Mesodermal cell (in vitro differentiated cells): ENCODE measurements at regions not wholly inside any gene's neighbourhood (a gene's known extent, or its start where the extent isn't known, plus 50 kb on each side); places are given as distances from the start of the nearest gene placed in this dataset.

Source experiments
- H3K27ac ChIP-seq: 2 replicates; pipeline ENCODE4 v1.7.0; 2013; ENCODE audit warnings: mild to moderate bottlenecking, low read depth, low read length, moderate library complexity; ENCODE audit not compliant: severe bottlenecking
- H3K36me3 ChIP-seq: 2 replicates; pipeline ENCODE4 v1.7.1; 2013; ENCODE audit warnings: mild to moderate bottlenecking, low read length, moderate library complexity; ENCODE audit not compliant: control insufficient read depth, insufficient read depth
- H3K4me1 ChIP-seq: one replicate; pipeline ENCODE4 v1.7.1; 2013; ENCODE audit warnings: mild to moderate bottlenecking, low read length; ENCODE audit not compliant: insufficient read depth, control insufficient read depth, poor library complexity, severe bottlenecking
- H3K4me3 ChIP-seq: 2 replicates; pipeline ENCODE4 v1.7.0; 2013; ENCODE audit warnings: low read length, control low read depth, mild to moderate bottlenecking; ENCODE audit not compliant: insufficient read depth, poor library complexity, severe bottlenecking; ENCODE audit errors: extremely low read depth
- H3K9me3 ChIP-seq: 2 replicates; pipeline ENCODE4 v1.7.1; 2013; ENCODE audit warnings: mild to moderate bottlenecking, low read length, moderate library complexity; ENCODE audit not compliant: control insufficient read depth
- WGBS, 2 experiments: methylation state at CpG; one replicate each; pipeline ENCODE4 v1.1.5; 2013; ENCODE audit warnings: missing lambda C conversion rate in 2 of 2; ENCODE audit not compliant: insufficient coverage in 2 of 2; 5-methylcytosine and 5-hydroxymethylcytosine counted together

- no peak overlapping the region for H3K4me3 ChIP-seq
- H3K36me3 ChIP-seq: no peaks in the 10 kb centered on the region
- 100% methylated on average over 1 to 2 of the region's 4 CpGs for WGBS, 2 experiments
- H3K4me1 ChIP-seq: peaks cover 7% of the 10 kb centered on the region
- no peaks in the 10 kb centered on the region for H3K9me3 ChIP-seq
- H3K27ac ChIP-seq: peak overlapping the region; percentile 55
These were observed 63.9 kb upstream of the GHITM start for GRCh38 chr10:84075226-84076046.

- H3K4me1 ChIP-seq: peaks cover 7% of the 10 kb centered on the region
- WGBS, 2 experiments: no CpG with 5 or more reads among the region's 1 CpG
- no peaks in the 10 kb centered on the region for H3K9me3 ChIP-seq
- no peak overlapping the region for H3K4me3 ChIP-seq
- H3K36me3 ChIP-seq: no peaks in the 10 kb centered on the region
- peak overlapping the region; percentile 62 for H3K27ac ChIP-seq
These were observed 63.3 kb upstream of the GHITM start for GRCh38 chr10:84076047-84076388.

GRCh38 chr10:84076540-84077195, 62.6 kb upstream of the GHITM start:
- Histone ChIP-seq H3K4me3 (no peak overlapping the region), H3K4me1 (peaks cover 7% of the 10 kb centered on the region), H3K27ac (peak overlapping the region; percentile 62), H3K36me3 (no peaks in the 10 kb centered on the region), H3K9me3 (no peaks in the 10 kb centered on the region)
- 60 to 68% methylated on average over 1 to 2 of the region's 4 CpGs for WGBS, 2 experiments

- Histone ChIP-seq H3K9me3 (no peaks in the 10 kb centered on the region), H3K36me3 (no peaks in the 10 kb centered on the region), H3K27ac (no peak overlapping the region), H3K4me1 (peaks cover 7% of the 10 kb centered on the region), H3K4me3 (no peak overlapping the region)
- WGBS, 2 experiments: no CpG with 5 or more reads among the region's 2 CpGs
These were observed 61.5 kb upstream of the GHITM start for GRCh38 chr10:84077768-84078167.

- no peaks in the 10 kb centered on the region for H3K36me3 ChIP-seq
- H3K4me3 ChIP-seq: no peak overlapping the region
- H3K9me3 ChIP-seq: no peaks in the 10 kb centered on the region
- H3K4me1 ChIP-seq: peaks cover 7% of the 10 kb centered on the region
- no peak overlapping the region for H3K27ac ChIP-seq
These were observed 60.5 kb upstream of the GHITM start for GRCh38 chr10:84078771-84079170.

GRCh38 chr10:84084342-84084741, 55.0 kb upstream of the GHITM start:
- H3K27ac ChIP-seq: no peak overlapping the region
- no peaks in the 10 kb centered on the region for H3K36me3 ChIP-seq
- H3K4me1 ChIP-seq: no peaks in the 10 kb centered on the region
- no CpG with 5 or more reads among the region's 3 CpGs for WGBS, 2 experiments
- no peak overlapping the region for H3K4me3 ChIP-seq
- no peaks in the 10 kb centered on the region for H3K9me3 ChIP-seq

- H3K4me3 ChIP-seq: no peak overlapping the region
- H3K9me3 ChIP-seq: no peaks in the 10 kb centered on the region
- WGBS, 2 experiments: 75 to 80% methylated on average over 1 of the region's 1 CpG
- no peaks in the 10 kb centered on the region for H3K36me3 ChIP-seq
- H3K4me1 ChIP-seq: no peaks in the 10 kb centered on the region
- H3K27ac ChIP-seq: no peak overlapping the region
These were observed 52.1 kb upstream of the GHITM start for GRCh38 chr10:84087202-84087601.

GRCh38 chr10:84088626-84089025, 50.7 kb upstream of the GHITM start:
- Histone ChIP-seq H3K9me3 (no peaks in the 10 kb centered on the region), H3K36me3 (no peaks in the 10 kb centered on the region), H3K4me3 (no peak overlapping the region), H3K27ac (no peak overlapping the region), H3K4me1 (no peaks in the 10 kb centered on the region)
- no CpG with 5 or more reads among the region's 2 CpGs for WGBS, 2 experiments

GRCh38 chr10:84089162-84089561, 50.1 kb upstream of the GHITM start:
- no peak overlapping the region for H3K4me3 ChIP-seq

More at GRCh38 chr10:84089162-84089561, 50.1 kb upstream of the GHITM start:
- H3K4me1 ChIP-seq: no peaks in the 10 kb centered on the region
- H3K9me3 ChIP-seq: no peaks in the 10 kb centered on the region
- 75% methylated on average over 1 of the region's 2 CpGs; no CpG with 5 or more reads in 1 of the 2 experiments for WGBS, 2 experiments
- H3K27ac ChIP-seq: no peak overlapping the region
- no peaks in the 10 kb centered on the region for H3K36me3 ChIP-seq
